MG63 (cell line): ENCODE measurements at regions not wholly inside any gene's neighbourhood (a gene's known extent, or its start where the extent isn't known, plus 50 kb on each side); places are given as distances from the start of the nearest gene placed in this dataset.

Experiments used
- DNase-seq: peaks from one replicate; pipeline ENCODE4 v3.0.0-alpha.2; 2020
- H3K27me3 ChIP-seq: fragments of 250-450 bp; sonication (Bioruptor Pico); 2 replicates; pipeline ENCODE4 v1.5.1; 2020; ENCODE audit warnings: mild to moderate bottlenecking, moderate library complexity
- H3K36me3 ChIP-seq: fragments of 250-450 bp; sonication (Bioruptor Pico); 2 replicates; pipeline ENCODE4 v1.5.1; 2020; ENCODE audit warnings: mild to moderate bottlenecking, moderate library complexity
- H3K4me3 ChIP-seq: fragments of 250-450 bp; sonication (Bioruptor Pico); 2 replicates; pipeline ENCODE4 v1.5.1; 2020; ENCODE audit warnings: mild to moderate bottlenecking, moderate library complexity
- H3K9me3 ChIP-seq: fragments of 250-450 bp; sonication (Bioruptor Pico); 2 replicates; pipeline ENCODE4 v1.5.1; 2020; ENCODE audit warnings: mild to moderate bottlenecking, moderate library complexity

GRCh38 chr22:48528221-48528915, 1299.3 kb downstream of the BRD1 start:
- Histone ChIP-seq H3K36me3 (no peaks in the 10 kb centered on the region), H3K9me3 (no peaks in the 10 kb centered on the region), H3K4me3 (no peak overlapping the region), H3K27me3 (no peaks in the 10 kb centered on the region)
- no peak for DNase-seq

GRCh38 chr22:48523761-48524160, 1303.9 kb downstream of the BRD1 start:
- Histone ChIP-seq H3K27me3 (no peaks in the 10 kb centered on the region), H3K4me3 (no peak overlapping the region), H3K9me3 (no peaks in the 10 kb centered on the region), H3K36me3 (no peaks in the 10 kb centered on the region)
- DNase-seq: no peak

- no peak for DNase-seq
Measured at GRCh38 chr22:48523091-48523490, 1304.6 kb downstream of the BRD1 start.

GRCh38 chr22:48522271-48522670, 1305.4 kb downstream of the BRD1 start:
- no peaks in the 10 kb centered on the region for H3K9me3 ChIP-seq
- H3K27me3 ChIP-seq: no peaks in the 10 kb centered on the region
- DNase-seq: no peak
- no peak overlapping the region for H3K4me3 ChIP-seq
- no peaks in the 10 kb centered on the region for H3K36me3 ChIP-seq

More at GRCh38 chr22:48523091-48523490, 1304.6 kb downstream of the BRD1 start:
- Histone ChIP-seq H3K9me3 (no peaks in the 10 kb centered on the region), H3K36me3 (no peaks in the 10 kb centered on the region), H3K4me3 (no peak overlapping the region), H3K27me3 (no peaks in the 10 kb centered on the region)

DNA sequence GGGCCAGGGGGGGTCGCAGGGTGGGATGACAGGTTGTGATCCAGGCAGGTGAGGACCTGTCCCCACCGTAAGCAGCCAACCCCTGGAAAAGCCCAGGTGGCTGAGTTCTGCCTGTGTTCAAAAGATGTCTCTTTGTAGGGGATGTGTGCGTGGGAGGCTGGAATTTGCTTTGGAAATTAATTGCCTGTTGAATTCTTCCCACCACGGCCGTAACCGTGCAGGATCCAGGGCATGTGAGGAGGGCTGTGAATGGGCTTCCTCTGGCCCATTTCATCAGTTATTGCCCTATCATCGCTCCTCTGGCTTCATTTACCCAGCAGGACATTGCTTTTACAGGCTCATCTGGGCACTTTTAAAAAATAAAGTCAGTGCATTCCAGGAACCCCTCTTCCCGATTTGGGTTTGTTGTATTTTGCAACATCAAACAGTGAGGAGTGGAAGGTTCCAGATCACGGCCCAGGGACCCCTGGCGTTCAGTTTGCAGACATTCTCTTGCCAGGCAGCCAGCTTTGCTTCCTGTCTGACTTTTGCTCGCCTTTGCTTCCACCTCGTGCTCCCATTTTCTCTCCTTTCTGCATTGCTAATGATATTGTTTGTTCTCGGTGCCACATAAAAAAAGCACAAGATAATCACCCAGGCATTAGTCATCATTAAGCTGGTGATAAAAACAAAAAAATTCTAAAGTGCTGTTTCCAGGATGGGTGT, 1306.6 kb downstream of the BRD1 start:
- no peaks in the 10 kb centered on the region for H3K9me3 ChIP-seq
- no peak overlapping the region for H3K4me3 ChIP-seq
- DNase-seq: no peak
- no peaks in the 10 kb centered on the region for H3K36me3 ChIP-seq
- no peaks in the 10 kb centered on the region for H3K27me3 ChIP-seq

DNA sequence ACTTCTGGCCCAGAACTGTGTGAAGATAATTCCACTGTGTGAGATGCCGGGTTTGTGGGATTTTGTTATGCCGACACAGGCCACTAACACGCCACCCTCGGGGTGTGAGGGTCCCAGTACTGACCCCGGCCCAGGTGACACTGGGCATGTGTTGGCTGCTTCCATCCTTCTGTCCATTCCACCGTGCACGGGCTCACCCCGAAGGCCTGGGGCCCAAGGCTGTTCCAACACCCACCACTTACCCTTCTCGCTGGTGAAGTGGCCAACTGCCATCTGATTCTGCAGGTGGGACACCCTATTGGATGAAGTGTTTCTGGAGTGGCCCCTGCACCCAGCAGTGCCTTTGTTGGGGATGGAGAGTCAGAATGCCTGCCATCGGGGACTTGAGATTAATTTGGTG, 1307.5 kb downstream of the BRD1 start:
- no peaks in the 10 kb centered on the region for H3K27me3 ChIP-seq
- no peaks in the 10 kb centered on the region for H3K36me3 ChIP-seq
- DNase-seq: no peak
- H3K4me3 ChIP-seq: no peak overlapping the region
- no peaks in the 10 kb centered on the region for H3K9me3 ChIP-seq

DNA sequence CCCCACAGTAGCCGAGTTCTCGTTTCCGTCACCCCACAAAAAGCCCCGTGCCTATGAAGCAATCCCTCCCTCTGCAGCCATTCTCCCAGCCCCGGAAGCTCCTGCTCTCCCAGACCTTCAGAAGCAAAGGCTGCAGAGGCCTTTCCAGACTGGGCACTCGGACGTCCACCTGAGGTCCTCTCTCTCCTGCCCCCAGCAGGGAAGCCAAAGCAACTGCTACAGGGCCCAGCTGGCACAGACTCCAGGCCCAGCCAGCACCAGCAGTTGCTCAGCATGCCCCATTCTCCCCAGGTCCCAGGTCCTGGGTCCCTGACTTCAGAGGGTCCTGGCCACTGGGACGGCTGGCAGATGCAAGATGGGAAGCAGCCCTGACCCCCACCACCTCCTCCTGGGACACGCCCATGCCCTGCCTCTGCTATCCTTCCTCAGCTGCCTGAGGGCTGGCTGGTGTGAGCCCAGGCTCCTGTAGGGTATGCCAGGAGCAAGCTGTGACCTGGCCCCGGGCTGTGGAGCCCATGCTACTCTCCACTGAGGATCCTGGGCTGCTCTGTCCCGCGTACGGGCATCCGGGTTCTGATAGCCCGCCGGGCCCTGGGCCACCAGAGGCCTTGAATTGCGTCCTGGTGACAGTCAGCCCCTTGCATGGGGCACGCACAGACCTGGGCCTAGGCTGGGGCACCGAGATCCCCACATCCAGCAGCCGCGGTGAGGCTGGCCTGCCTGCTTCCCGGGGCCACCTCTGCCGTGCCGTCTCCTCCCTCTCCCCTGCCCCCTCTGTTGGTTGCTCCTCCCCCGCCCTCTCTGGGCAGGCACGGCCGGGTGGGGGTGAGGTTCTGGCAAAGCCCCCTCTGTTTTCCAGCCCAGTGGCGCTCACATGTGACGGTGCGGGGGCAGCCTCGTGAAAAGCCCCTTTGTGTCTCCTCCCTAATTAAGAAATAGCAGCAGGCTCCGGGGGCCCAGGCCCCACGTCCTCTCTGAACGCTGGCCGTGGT, 1310.3 kb downstream of the BRD1 start:
- no peak for DNase-seq
- no peaks in the 10 kb centered on the region for H3K9me3 ChIP-seq
- no peak overlapping the region for H3K4me3 ChIP-seq
- H3K27me3 ChIP-seq: no peaks in the 10 kb centered on the region
- H3K36me3 ChIP-seq: no peaks in the 10 kb centered on the region

GRCh38 chr22:48516571-48516970, 1311.1 kb downstream of the BRD1 start:
- no peaks in the 10 kb centered on the region for H3K27me3 ChIP-seq
- H3K36me3 ChIP-seq: no peaks in the 10 kb centered on the region
- H3K4me3 ChIP-seq: no peak overlapping the region
- DNase-seq: no peak
- H3K9me3 ChIP-seq: no peaks in the 10 kb centered on the region

DNA sequence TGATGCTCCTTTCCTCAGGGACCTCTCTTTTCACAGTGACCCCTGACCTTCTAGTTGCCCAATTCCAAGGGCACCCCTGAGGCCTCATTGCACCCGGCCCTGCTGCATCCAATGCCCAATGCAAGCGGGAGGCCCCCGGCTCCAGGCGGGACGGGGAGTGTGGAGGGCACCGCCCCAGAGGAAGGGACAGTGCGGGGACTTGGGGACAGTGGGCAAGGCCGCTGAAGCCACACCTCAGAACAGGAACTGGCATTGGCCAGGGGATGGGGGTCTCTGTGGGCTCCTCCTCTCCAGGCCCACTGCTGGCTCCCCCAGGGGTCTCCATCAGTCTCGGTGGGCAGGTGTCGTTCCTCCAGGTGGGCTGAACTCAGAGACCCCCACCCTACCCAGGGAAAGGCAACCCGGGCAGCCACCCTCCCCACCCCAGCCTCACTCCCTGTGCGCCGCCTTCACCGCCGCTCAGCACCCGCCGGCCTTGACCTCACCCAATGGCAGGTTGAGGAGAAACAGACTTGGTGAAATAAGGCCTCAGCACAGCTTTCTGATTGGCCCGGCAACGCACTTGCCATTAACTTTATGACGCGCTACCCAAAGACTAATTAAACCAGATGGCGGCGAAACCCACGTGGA, 1312.0 kb downstream of the BRD1 start:
- no peak for DNase-seq
- H3K4me3 ChIP-seq: no peak overlapping the region
- H3K27me3 ChIP-seq: no peaks in the 10 kb centered on the region
- H3K9me3 ChIP-seq: no peaks in the 10 kb centered on the region
- H3K36me3 ChIP-seq: no peaks in the 10 kb centered on the region

DNA sequence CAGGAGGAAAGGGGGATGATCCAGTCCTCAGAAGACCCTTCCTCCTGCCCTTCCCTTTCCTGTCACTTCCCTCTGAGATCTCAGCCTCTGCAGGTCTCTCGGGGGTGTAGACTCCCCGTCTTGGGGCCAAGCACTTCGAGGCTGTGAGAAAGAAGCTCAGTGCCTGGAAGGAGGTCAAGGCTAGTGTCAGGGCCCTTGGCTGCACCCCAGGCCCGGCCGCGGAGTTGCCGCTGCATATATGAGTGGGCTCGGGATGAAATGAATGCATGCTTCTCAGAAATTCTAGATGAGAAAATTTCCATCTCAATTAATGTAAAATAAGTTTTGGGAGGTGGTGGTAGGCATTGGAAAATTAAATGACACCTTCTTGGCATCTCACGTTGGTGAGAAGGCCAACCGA, 1313.7 kb downstream of the BRD1 start:
- no peak overlapping the region for H3K4me3 ChIP-seq
- H3K36me3 ChIP-seq: no peaks in the 10 kb centered on the region
- no peak for DNase-seq
- no peaks in the 10 kb centered on the region for H3K9me3 ChIP-seq
- no peaks in the 10 kb centered on the region for H3K27me3 ChIP-seq

DNA sequence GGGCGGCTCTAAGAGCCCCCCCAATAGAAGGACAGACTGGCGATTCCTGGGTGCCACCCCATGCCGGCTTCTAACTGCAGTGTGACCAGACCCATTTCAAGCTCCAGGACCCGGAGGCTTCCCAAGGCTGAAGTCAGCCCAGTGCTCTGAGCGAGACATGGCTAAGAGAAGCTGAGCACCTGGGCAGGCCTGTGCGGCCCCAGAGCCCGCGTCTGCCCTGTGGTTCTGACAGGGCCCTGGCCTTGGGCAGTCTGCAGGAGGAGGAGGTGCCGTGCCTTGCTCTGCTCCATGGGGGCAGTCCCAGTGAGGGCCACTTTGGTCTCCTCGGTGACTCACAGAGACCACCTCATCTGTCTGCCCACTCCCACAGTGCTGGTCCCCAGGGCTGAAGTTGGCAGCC, 1314.2 kb downstream of the BRD1 start:
- Histone ChIP-seq H3K4me3 (no peak overlapping the region), H3K36me3 (no peaks in the 10 kb centered on the region), H3K27me3 (no peaks in the 10 kb centered on the region), H3K9me3 (no peaks in the 10 kb centered on the region)
- no peak for DNase-seq

GRCh38 chr22:48511781-48512327, 1315.8 kb downstream of the BRD1 start:
- Histone ChIP-seq H3K27me3 (no peaks in the 10 kb centered on the region), H3K36me3 (no peaks in the 10 kb centered on the region), H3K9me3 (no peaks in the 10 kb centered on the region), H3K4me3 (no peak overlapping the region)
- no peak for DNase-seq

DNA sequence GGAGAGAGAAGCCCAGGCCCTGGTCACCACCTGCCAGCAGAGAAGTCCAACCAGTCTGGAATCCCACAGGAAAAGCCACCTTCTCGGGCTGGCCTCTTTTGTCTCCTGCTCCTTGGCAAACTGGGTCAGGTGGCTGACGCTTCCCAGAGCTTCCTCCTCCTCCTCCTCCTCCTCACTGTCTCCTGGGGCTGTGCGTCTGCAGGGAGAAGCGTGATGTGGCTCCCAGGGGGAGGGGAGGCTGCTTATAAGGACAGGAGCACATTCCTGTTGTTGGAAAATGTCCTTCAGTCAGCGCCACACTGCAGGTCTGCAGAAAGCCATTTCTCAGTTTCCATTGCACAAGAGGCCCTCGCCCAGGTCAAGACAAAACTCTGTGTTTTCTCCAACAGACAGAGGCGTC, 1316.5 kb downstream of the BRD1 start:
- no peaks in the 10 kb centered on the region for H3K36me3 ChIP-seq
- no peak for DNase-seq
- no peaks in the 10 kb centered on the region for H3K9me3 ChIP-seq
- H3K27me3 ChIP-seq: no peaks in the 10 kb centered on the region
- no peak overlapping the region for H3K4me3 ChIP-seq

- Histone ChIP-seq H3K36me3 (no peaks in the 10 kb centered on the region), H3K9me3 (no peaks in the 10 kb centered on the region), H3K27me3 (no peaks in the 10 kb centered on the region), H3K4me3 (no peak overlapping the region)
- DNase-seq: no peak
Measured at GRCh38 chr22:48510599-48510998, 1317.1 kb downstream of the BRD1 start.

GRCh38 chr22:48507595-48508350, 1319.9 kb downstream of the BRD1 start:
- no peaks in the 10 kb centered on the region for H3K27me3 ChIP-seq
- H3K9me3 ChIP-seq: no peaks in the 10 kb centered on the region
- DNase-seq: no peak
- no peaks in the 10 kb centered on the region for H3K36me3 ChIP-seq
- no peak overlapping the region for H3K4me3 ChIP-seq

DNA sequence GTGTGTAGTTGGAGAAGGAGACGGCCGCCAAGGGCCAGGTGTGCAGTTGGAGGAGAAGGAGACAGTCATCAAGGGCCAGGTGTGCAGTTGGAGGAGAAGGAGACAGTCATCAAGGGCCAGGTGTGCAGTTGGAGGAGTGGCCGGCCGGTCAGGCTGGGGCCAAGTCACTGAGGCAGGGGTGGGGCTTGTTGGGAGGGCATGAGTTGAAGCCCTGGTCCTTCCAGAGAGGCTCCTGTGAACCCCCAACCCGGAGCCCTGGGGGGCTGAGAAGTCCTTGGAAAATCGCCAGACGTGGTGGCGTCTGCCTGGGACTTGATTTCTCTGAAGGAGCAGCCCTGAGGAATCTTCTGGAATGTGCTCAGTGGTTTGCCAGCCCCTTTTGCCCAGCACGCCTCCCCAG, 1320.5 kb downstream of the BRD1 start:
- Histone ChIP-seq H3K4me3 (no peak overlapping the region), H3K9me3 (no peaks in the 10 kb centered on the region), H3K27me3 (no peaks in the 10 kb centered on the region), H3K36me3 (no peaks in the 10 kb centered on the region)
- no peak for DNase-seq
